HepG2 (cell line): ENCODE measurements at regions not wholly inside any gene's neighbourhood (a gene's known extent, or its start where the extent isn't known, plus 50 kb on each side); places are given as distances from the start of the nearest gene placed in this dataset.

Experiments used
- REPIN1 ChIP-seq: sonication (generic); formaldehyde crosslinking; IDR thresholded peaks from 2 replicates; pipeline ENCODE4 v1.8.0; 2022; ENCODE audit warnings: missing genetic modification reagents, low read depth, mild to moderate bottlenecking, borderline replicate concordance
- ZFP36L2 ChIP-seq: sonication (generic); formaldehyde crosslinking; IDR thresholded peaks from 2 replicates; pipeline ENCODE4 v1.4.0; 2020; ENCODE audit warnings: missing genetic modification reagents
- ZNF660 ChIP-seq: sonication (generic); formaldehyde crosslinking; IDR thresholded peaks from 2 replicates; pipeline ENCODE4 v1.5.1; 2020; ENCODE audit warnings: mild to moderate bottlenecking, low read depth, missing genetic modification reagents, borderline replicate concordance
- ZNF879 ChIP-seq: sonication (generic); formaldehyde crosslinking; IDR thresholded peaks from 2 replicates; pipeline ENCODE4 v1.8.1; 2023; ENCODE audit warnings: missing genetic modification reagents
- TF ChIP-seq, protein P1 (sequence below): sonication (generic); formaldehyde crosslinking; IDR thresholded peaks from 2 replicates; pipeline ENCODE4 v1.5.0; 2020; ENCODE audit warnings: missing genetic modification reagents, mild to moderate bottlenecking, borderline replicate concordance
- TF ChIP-seq, protein P2 (sequence below), 2 experiments: sonication (generic) in 1 of 2; formaldehyde crosslinking in 1 of 2; IDR thresholded peaks; 2 replicates each; pipeline versions ENCODE4 v1.4.0 to v1.6.1; 2016 to 2020; ENCODE audit warnings: borderline replicate concordance in 1 of 2, low read depth in 1 of 2, mild to moderate bottlenecking in 1 of 2, missing genetic modification reagents in 1 of 2
- TF ChIP-seq, protein P3 (sequence below): IDR thresholded peaks from 2 replicates; pipeline ENCODE4 v1.6.1; 2016; ENCODE audit warnings: low read depth, borderline replicate concordance

DNA sequence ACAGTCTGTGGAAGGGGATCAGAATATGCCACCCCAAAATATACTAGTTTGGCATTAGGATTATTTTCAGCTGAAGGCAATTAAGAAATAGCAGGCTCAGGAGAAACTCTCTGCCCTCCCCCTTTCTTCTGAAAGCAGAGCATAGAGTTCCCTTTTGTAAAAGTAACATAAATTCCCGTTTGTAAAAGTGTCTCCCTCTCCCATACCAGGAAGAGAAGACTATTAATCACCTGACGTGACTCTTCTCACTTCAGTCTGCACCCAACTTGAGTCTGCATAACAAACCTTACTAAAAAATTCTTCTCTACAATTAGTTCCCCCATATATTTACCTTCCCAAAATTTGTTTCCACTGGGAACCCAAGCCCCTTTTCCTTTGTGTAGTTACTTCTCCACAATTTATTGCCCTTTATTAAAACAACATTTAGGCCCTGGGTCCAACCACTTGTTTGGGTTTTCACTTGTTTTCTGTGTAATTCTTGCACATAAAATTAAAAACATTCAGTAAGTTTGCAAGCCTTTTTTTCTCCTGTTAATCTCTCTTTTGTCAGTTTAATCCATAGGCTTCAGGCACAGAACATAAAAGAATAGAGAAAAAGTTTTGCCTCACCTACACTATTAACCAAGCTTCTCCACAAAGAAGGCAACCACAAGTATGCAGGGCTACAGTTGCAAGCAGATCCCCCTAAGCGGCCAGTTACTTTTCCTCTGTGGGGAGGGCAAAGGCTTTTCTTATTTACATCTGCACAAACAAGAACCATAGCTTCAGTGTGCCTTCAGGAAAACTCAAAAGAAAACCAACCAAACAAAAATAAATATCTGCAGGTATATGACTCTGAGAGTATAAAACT is 73.8 kb upstream of the EPCAM start (continued):
- TF ChIP-seq, protein P1, sequence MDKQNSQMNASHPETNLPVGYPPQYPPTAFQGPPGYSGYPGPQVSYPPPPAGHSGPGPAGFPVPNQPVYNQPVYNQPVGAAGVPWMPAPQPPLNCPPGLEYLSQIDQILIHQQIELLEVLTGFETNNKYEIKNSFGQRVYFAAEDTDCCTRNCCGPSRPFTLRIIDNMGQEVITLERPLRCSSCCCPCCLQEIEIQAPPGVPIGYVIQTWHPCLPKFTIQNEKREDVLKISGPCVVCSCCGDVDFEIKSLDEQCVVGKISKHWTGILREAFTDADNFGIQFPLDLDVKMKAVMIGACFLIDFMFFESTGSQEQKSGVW, result no peak
- no peak for TF ChIP-seq ZFP36L2 (CRISPR knock-in tag)
- TF ChIP-seq ZNF879 (CRISPR knock-in tag), result no peak
- no peak for TF ChIP-seq REPIN1 (CRISPR knock-in tag)
- TF ChIP-seq, protein P2, sequence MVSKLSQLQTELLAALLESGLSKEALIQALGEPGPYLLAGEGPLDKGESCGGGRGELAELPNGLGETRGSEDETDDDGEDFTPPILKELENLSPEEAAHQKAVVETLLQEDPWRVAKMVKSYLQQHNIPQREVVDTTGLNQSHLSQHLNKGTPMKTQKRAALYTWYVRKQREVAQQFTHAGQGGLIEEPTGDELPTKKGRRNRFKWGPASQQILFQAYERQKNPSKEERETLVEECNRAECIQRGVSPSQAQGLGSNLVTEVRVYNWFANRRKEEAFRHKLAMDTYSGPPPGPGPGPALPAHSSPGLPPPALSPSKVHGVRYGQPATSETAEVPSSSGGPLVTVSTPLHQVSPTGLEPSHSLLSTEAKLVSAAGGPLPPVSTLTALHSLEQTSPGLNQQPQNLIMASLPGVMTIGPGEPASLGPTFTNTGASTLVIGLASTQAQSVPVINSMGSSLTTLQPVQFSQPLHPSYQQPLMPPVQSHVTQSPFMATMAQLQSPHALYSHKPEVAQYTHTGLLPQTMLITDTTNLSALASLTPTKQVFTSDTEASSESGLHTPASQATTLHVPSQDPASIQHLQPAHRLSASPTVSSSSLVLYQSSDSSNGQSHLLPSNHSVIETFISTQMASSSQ (IDR thresholded peaks at IDR 0.05; ENCODE audit: low read depth), result no peak
- TF ChIP-seq, protein P2 (CRISPR knock-in tag; IDR thresholded peaks at IDR 0.05; ENCODE audit: borderline replicate concordance), result no peak
- TF ChIP-seq, protein P3, sequence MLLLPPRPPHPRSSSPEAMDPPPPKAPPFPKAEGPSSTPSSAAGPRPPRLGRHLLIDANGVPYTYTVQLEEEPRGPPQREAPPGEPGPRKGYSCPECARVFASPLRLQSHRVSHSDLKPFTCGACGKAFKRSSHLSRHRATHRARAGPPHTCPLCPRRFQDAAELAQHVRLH (CRISPR knock-in tag), result no peak
- no peak for TF ChIP-seq ZNF660 (CRISPR knock-in tag)
